ENCODE measurements at regions not wholly inside any gene's neighbourhood (a gene's known extent, or its start where the extent isn't known, plus 50 kb on each side); places are given as distances from the start of the nearest gene placed in this dataset.

- CTCF ChIA-PET = no interaction called here
- DNase-seq (ENCODE audit: low read depth, low spot score) = no peak
- TF ChIP-seq ELF1 (IDR thresholded peaks at IDR 0.05; ENCODE audit: borderline replicate concordance, low read depth) (no peak), JUND (IDR thresholded peaks at IDR 0.05) (no peak), CBX3 (IDR thresholded peaks at IDR 0.05; ENCODE audit: low read depth) (no peak), POLR2A (IDR thresholded peaks at IDR 0.05; ENCODE audit: borderline replicate concordance, extremely low read depth, insufficient read depth, insufficient read length) (no peak), ZNF274 (IDR thresholded peaks at IDR 0.05; ENCODE audit: low read depth, low read length) (no peak), ZBTB33 (IDR thresholded peaks at IDR 0.05; ENCODE audit: extremely low read depth, insufficient replicate concordance, low read length) (no peak), TCF7L2 (IDR thresholded peaks at IDR 0.05; ENCODE audit: borderline replicate concordance, extremely low read depth, insufficient read depth, insufficient read length) (no peak), YY1 (IDR thresholded peaks at IDR 0.05; ENCODE audit: extremely low read depth, insufficient replicate concordance, low read depth, low read length) (no peak), RAD21 (IDR thresholded peaks at IDR 0.05; ENCODE audit: low read depth) (no peak)
- H3K9me2 ChIP-seq (ENCODE audit: insufficient read depth) = no peaks in the 10 kb centered on the region
- no TSS peak for BruUV-seq (replicated peaks)
- H3K4me1 ChIP-seq (ENCODE audit: control insufficient read depth in 1 of 2, insufficient read depth in 2 of 2, low read length in 2 of 2) = no peaks in the 10 kb centered on the region
- no peaks in the 10 kb centered on the region for H3K79me2 ChIP-seq (ENCODE audit: insufficient read depth, low read length)
- no peaks in the 10 kb centered on the region for H3K36me3 ChIP-seq (ENCODE audit: control insufficient read depth in 1 of 2, insufficient read depth in 2 of 2, low read length in 2 of 2)
- no peak for ATAC-seq
- H3K27ac ChIP-seq (ENCODE audit: low read depth, low read length) = no peak overlapping the region
- RAD21 ChIA-PET (ENCODE audit: low non-redundant PET in 1 of 2, low total read pairs in 2 of 2, uncharacterized antibody in 2 of 2, unreplicated experiment in 2 of 2) = no interaction called here
- no peak overlapping the region for H3K9ac ChIP-seq (ENCODE audit: low read length)
- no peak overlapping the region for H3K4me2 ChIP-seq (ENCODE audit: low read length)
- H3K4me3 ChIP-seq (replicated peaks in 1 of 2; ENCODE audit: low read depth in 1 of 2, low read length in 2 of 2) = no peak overlapping the region
- H4K20me1 ChIP-seq (ENCODE audit: insufficient read depth) = no peaks in the 10 kb centered on the region
- no peak overlapping the region for H2AFZ ChIP-seq (ENCODE audit: low read depth, low read length, poor library complexity, severe bottlenecking)
- peaks cover 53% of the 10 kb centered on the region for H3K27me3 ChIP-seq (ENCODE audit: insufficient read depth, low read length)
- intact Hi-C loops (cut with micrococcal nuclease) = no loop called here
- POLR2A ChIA-PET = no interaction called here
- H3K9me3 ChIP-seq (ENCODE audit: control insufficient read depth in 1 of 2, insufficient read depth in 1 of 2, low read depth in 1 of 2, low read length in 2 of 2) = no peaks in the 10 kb centered on the region
Observed at GRCh38 chr2:2714408-2714807, 383.3 kb upstream of the MYT1L start.

DNA sequence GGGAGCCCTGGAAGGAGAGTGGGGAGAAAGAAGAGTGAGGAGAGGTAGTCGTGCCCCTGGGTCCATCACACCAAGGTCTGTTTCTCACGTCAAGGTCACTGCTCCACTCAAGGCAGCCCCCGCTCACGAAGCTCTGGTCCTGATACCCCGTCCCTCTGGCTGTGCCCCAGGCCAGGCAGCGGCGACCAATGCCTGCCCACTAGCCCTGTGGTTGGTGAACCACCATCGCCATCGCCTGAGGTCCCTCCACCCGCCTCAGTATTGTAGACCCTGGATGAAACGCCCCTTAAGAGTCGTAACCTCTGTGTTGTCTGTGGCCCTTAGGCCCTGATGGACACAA lies 378.3 kb upstream of the MYT1L start:
- Histone ChIP-seq H3K9ac (ENCODE audit: low read length) (no peak overlapping the region), H3K9me2 (ENCODE audit: insufficient read depth) (no peaks in the 10 kb centered on the region), H3K36me3 (ENCODE audit: control insufficient read depth in 1 of 2, insufficient read depth in 2 of 2, low read length in 2 of 2) (no peaks in the 10 kb centered on the region), H3K4me3 (replicated peaks in 1 of 2; ENCODE audit: low read depth in 1 of 2, low read length in 2 of 2) (no peak overlapping the region), H4K20me1 (ENCODE audit: insufficient read depth) (no peaks in the 10 kb centered on the region), H2AFZ (ENCODE audit: low read depth, low read length, poor library complexity, severe bottlenecking) (no peak overlapping the region), H3K27me3 (ENCODE audit: insufficient read depth, low read length) (peaks cover 43% of the 10 kb centered on the region), H3K4me1 (ENCODE audit: control insufficient read depth in 1 of 2, insufficient read depth in 2 of 2, low read length in 2 of 2) (no peaks in the 10 kb centered on the region), H3K79me2 (ENCODE audit: insufficient read depth, low read length) (no peaks in the 10 kb centered on the region), H3K27ac (ENCODE audit: low read depth, low read length) (no peak overlapping the region), H3K9me3 (ENCODE audit: control insufficient read depth in 1 of 2, insufficient read depth in 1 of 2, low read depth in 1 of 2, low read length in 2 of 2) (no peaks in the 10 kb centered on the region), H3K4me2 (ENCODE audit: low read length) (no peak overlapping the region)
- ChIA-PET CTCF (no interaction called here), POLR2A (no interaction called here), RAD21 (ENCODE audit: low non-redundant PET in 1 of 2, low total read pairs in 2 of 2, uncharacterized antibody in 2 of 2, unreplicated experiment in 2 of 2) (no interaction called here)
- ATAC-seq = no peak
- no peak for DNase-seq (ENCODE audit: low read depth, low spot score)
- BruUV-seq (replicated peaks) = no TSS peak
- intact Hi-C loops (cut with micrococcal nuclease) = no loop called here
- TF ChIP-seq, protein P1, sequence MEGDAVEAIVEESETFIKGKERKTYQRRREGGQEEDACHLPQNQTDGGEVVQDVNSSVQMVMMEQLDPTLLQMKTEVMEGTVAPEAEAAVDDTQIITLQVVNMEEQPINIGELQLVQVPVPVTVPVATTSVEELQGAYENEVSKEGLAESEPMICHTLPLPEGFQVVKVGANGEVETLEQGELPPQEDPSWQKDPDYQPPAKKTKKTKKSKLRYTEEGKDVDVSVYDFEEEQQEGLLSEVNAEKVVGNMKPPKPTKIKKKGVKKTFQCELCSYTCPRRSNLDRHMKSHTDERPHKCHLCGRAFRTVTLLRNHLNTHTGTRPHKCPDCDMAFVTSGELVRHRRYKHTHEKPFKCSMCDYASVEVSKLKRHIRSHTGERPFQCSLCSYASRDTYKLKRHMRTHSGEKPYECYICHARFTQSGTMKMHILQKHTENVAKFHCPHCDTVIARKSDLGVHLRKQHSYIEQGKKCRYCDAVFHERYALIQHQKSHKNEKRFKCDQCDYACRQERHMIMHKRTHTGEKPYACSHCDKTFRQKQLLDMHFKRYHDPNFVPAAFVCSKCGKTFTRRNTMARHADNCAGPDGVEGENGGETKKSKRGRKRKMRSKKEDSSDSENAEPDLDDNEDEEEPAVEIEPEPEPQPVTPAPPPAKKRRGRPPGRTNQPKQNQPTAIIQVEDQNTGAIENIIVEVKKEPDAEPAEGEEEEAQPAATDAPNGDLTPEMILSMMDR (IDR thresholded peaks at IDR 0.05 in 2 of 3, conservative IDR thresholded peaks at IDR 0.05 in 1 of 3; ENCODE audit: borderline replicate concordance in 1 of 3, insufficient read depth in 1 of 3, low read depth in 2 of 3, low read length in 2 of 3) = no peak
- TF ChIP-seq EGR1 (IDR thresholded peaks at IDR 0.05; ENCODE audit: low read depth) (no peak), FOSL1 (IDR thresholded peaks at IDR 0.05; ENCODE audit: low read depth) (no peak), MAX (IDR thresholded peaks at IDR 0.05) (no peak), POLR2AphosphoS5 (IDR thresholded peaks at IDR 0.05; ENCODE audit: low read depth, low read length) (no peak), ZNF274 (IDR thresholded peaks at IDR 0.05; ENCODE audit: low read depth, low read length) (no peak), SRF (IDR thresholded peaks at IDR 0.05; ENCODE audit: low read depth) (no peak), CBX3 (IDR thresholded peaks at IDR 0.05; ENCODE audit: low read depth) (no peak), EZH2 (IDR thresholded peaks at IDR 0.05) (no peak), JUND (IDR thresholded peaks at IDR 0.05) (no peak), EZH2phosphoT487 (IDR thresholded peaks at IDR 0.05; ENCODE audit: borderline replicate concordance) (no peak)

Measured in HCT116 (cell line).